GM19043 (cell line): ENCODE measurements at regions not wholly inside any gene's neighbourhood (a gene's known extent, or its start where the extent isn't known, plus 50 kb on each side); places are given as distances from the start of the nearest gene placed in this dataset.
"Not testable (repeated sequence)": the region's sequence is repeated elsewhere in the genome, so short reads cannot be mapped to it uniquely, and the experiment has no call there.

ENCODE experiments used
- ATAC-seq: cut with Tn5 transposase; IDR thresholded peaks from one replicate; pipeline ENCODE4 v1.9.1; 2021; ENCODE audit warnings: low read depth; ENCODE audit not compliant: unreplicated experiment

- no peak for ATAC-seq
Measured at GRCh38 chr5:83889971-83890745, 169.5 kb upstream of the HAPLN1 start.

GRCh38 chr5:83877911-83878706, 157.5 kb upstream of the HAPLN1 start:
- ATAC-seq = no peak

GRCh38 chr5:83871533-83872395, 151.1 kb upstream of the HAPLN1 start:
- no peak for ATAC-seq

GRCh38 chr5:83866181-83866580, 145.5 kb upstream of the HAPLN1 start:
- ATAC-seq = no peak

GRCh38 chr5:83865579-83865978, 144.9 kb upstream of the HAPLN1 start:
- no peak for ATAC-seq

- ATAC-seq = no peak
Measured at GRCh38 chr5:83864652-83865051, 144.0 kb upstream of the HAPLN1 start.

- ATAC-seq = no peak
Measured at GRCh38 chr5:83857341-83857740, 136.7 kb upstream of the HAPLN1 start.

- no peak for ATAC-seq
Measured at GRCh38 chr5:83856881-83857280, 136.2 kb upstream of the HAPLN1 start.

GRCh38 chr5:83850412-83850811, 129.8 kb upstream of the HAPLN1 start:
- not testable (repeated sequence) for ATAC-seq

- no peak for ATAC-seq
Measured at GRCh38 chr5:83848941-83849340, 128.3 kb upstream of the HAPLN1 start.

GRCh38 chr5:83846624-83847350, 126.1 kb upstream of the HAPLN1 start:
- no peak for ATAC-seq

GRCh38 chr5:83844449-83845068, 123.9 kb upstream of the HAPLN1 start:
- ATAC-seq = peak; percentile 96

GRCh38 chr5:83839788-83840187, 119.1 kb upstream of the HAPLN1 start:
- ATAC-seq = no peak

GRCh38 chr5:83839256-83839655, 118.6 kb upstream of the HAPLN1 start:
- ATAC-seq = no peak

- ATAC-seq = no peak
Measured at GRCh38 chr5:83837265-83837907, 116.7 kb upstream of the HAPLN1 start.

GRCh38 chr5:83834306-83834705, 113.7 kb upstream of the HAPLN1 start:
- ATAC-seq = no peak

GRCh38 chr5:83831834-83832233, 111.2 kb upstream of the HAPLN1 start:
- no peak for ATAC-seq

- ATAC-seq = no peak
Measured at GRCh38 chr5:83827111-83827557, 106.5 kb upstream of the HAPLN1 start.

GRCh38 chr5:83817591-83817990, 96.9 kb upstream of the HAPLN1 start:
- ATAC-seq = no peak
